Activated T-cell treated with anti-CD3 and anti-CD28 coated beads for 1 hour (primary cell): ENCODE measurements at regions not wholly inside any gene's neighbourhood (a gene's known extent, or its start where the extent isn't known, plus 50 kb on each side); places are given as distances from the start of the nearest gene placed in this dataset.

Source experiments
- DNase-seq: peaks from one replicate; pipeline ENCODE4 v3.0.0-alpha.2; 2020; ENCODE audit warnings: low read depth

GRCh38 chr2:21253311-21254027 lies 129.7 kb downstream of the TDRD15 start:
- DNase-seq, result no peak

- no peak for DNase-seq
Measured at GRCh38 chr2:21254170-21254965, 130.6 kb downstream of the TDRD15 start.

- DNase-seq, result no peak
Measured at GRCh38 chr2:21256006-21256405, 132.2 kb downstream of the TDRD15 start.

GRCh38 chr2:21257621-21258020 lies 133.9 kb downstream of the TDRD15 start:
- DNase-seq, result no peak

- no peak for DNase-seq
Measured at GRCh38 chr2:21258082-21258481, 134.3 kb downstream of the TDRD15 start.

- DNase-seq, result no peak
Measured at GRCh38 chr2:21260311-21260710, 136.5 kb downstream of the TDRD15 start.

- no peak for DNase-seq
Measured at GRCh38 chr2:21261591-21261990, 137.8 kb downstream of the TDRD15 start.

- no peak for DNase-seq
Measured at GRCh38 chr2:21262426-21262940, 138.7 kb downstream of the TDRD15 start.

GRCh38 chr2:21263622-21264021 lies 139.9 kb downstream of the TDRD15 start:
- DNase-seq, result no peak

- DNase-seq, result no peak
Measured at GRCh38 chr2:21265752-21266151, 142.0 kb downstream of the TDRD15 start.

- no peak for DNase-seq
Measured at GRCh38 chr2:21267232-21267835, 143.6 kb downstream of the TDRD15 start.

- DNase-seq, result no peak
Measured at GRCh38 chr2:21268197-21268877, 144.6 kb downstream of the TDRD15 start.

- DNase-seq, result no peak
Measured at GRCh38 chr2:21268878-21269224, 145.1 kb downstream of the TDRD15 start.

GRCh38 chr2:21269382-21269781 lies 145.6 kb downstream of the TDRD15 start:
- no peak for DNase-seq

GRCh38 chr2:21270083-21270491 lies 146.3 kb downstream of the TDRD15 start:
- DNase-seq, result no peak

- DNase-seq, result no peak
Measured at GRCh38 chr2:21270708-21271122, 146.9 kb downstream of the TDRD15 start.

GRCh38 chr2:21276163-21276562 lies 152.4 kb downstream of the TDRD15 start:
- DNase-seq, result no peak

- DNase-seq, result no peak
Measured at GRCh38 chr2:21277068-21278056, 153.6 kb downstream of the TDRD15 start.

GRCh38 chr2:21279525-21279924 lies 155.8 kb downstream of the TDRD15 start:
- no peak for DNase-seq

- no peak for DNase-seq
Measured at GRCh38 chr2:21280793-21281192, 157.0 kb downstream of the TDRD15 start.

- no peak for DNase-seq
Measured at GRCh38 chr2:21281384-21281783, 157.6 kb downstream of the TDRD15 start.
